ENCODE measurements at regions not wholly inside any gene's neighbourhood (a gene's known extent, or its start where the extent isn't known, plus 50 kb on each side); places are given as distances from the start of the nearest gene placed in this dataset.

- no peak overlapping the region for H3K27ac ChIP-seq
- ATAC-seq: no peak
- intact Hi-C loops (cut with DNase I): no loop called here
Measured at GRCh38 chr4:53671757-53672156, 80.5 kb upstream of the LNX1 start.

GRCh38 chr4:53659737-53660136 is 68.5 kb upstream of the LNX1 start:
- TF ChIP-seq CTCF (IDR thresholded peaks at IDR 0.05): no peak
- ATAC-seq: no peak
- intact Hi-C loops (cut with DNase I): no loop called here

More at GRCh38 chr4:53671757-53672156, 80.5 kb upstream of the LNX1 start:
- no peak overlapping the region for H3K4me3 ChIP-seq
- DNase-seq: no peak
- peaks cover 0 to 10% of the 10 kb centered on the region in 2 donors for H3K4me1 ChIP-seq
- no peak for TF ChIP-seq CTCF (IDR thresholded peaks at IDR 0.05)
- no peaks in the 10 kb centered on the region for H3K27me3 ChIP-seq
- H3K36me3 ChIP-seq: no peaks in the 10 kb centered on the region
- no peaks in the 10 kb centered on the region for H3K9me3 ChIP-seq

GRCh38 chr4:53659112-53659511 is 67.8 kb upstream of the LNX1 start:
- H3K36me3 ChIP-seq: no peaks in the 10 kb centered on the region
- H3K4me1 ChIP-seq: no peaks in the 10 kb centered on the region
- no peak for TF ChIP-seq CTCF (IDR thresholded peaks at IDR 0.05)
- no peaks in the 10 kb centered on the region for H3K9me3 ChIP-seq
- ATAC-seq (no peak), DNase-seq (no peak)
- H3K4me3 ChIP-seq: no peak overlapping the region
- no peaks in the 10 kb centered on the region for H3K27me3 ChIP-seq
- no peak overlapping the region for H3K27ac ChIP-seq
- intact Hi-C loops (cut with DNase I): no loop called here

More at GRCh38 chr4:53659737-53660136, 68.5 kb upstream of the LNX1 start:
- Histone ChIP-seq H3K27me3 (no peaks in the 10 kb centered on the region), H3K36me3 (no peaks in the 10 kb centered on the region), H3K9me3 (no peaks in the 10 kb centered on the region), H3K27ac (no peak overlapping the region), H3K4me3 (no peak overlapping the region), H3K4me1 (no peaks in the 10 kb centered on the region)
- DNase-seq: no peak

GRCh38 chr4:53658029-53658428 is 66.7 kb upstream of the LNX1 start:
- intact Hi-C loops (cut with DNase I): no loop called here
- no peak for TF ChIP-seq CTCF (IDR thresholded peaks at IDR 0.05)
- DNase-seq: no peak
- Histone ChIP-seq H3K36me3 (no peaks in the 10 kb centered on the region), H3K4me1 (peaks cover 6 to 8% of the 10 kb centered on the region in 2 donors), H3K27ac (no peak overlapping the region), H3K9me3 (no peaks in the 10 kb centered on the region), H3K4me3 (no peak overlapping the region), H3K27me3 (no peaks in the 10 kb centered on the region)
- ATAC-seq: no peak

GRCh38 chr4:53656421-53656981 is 65.2 kb upstream of the LNX1 start:
- TF ChIP-seq CTCF (IDR thresholded peaks at IDR 0.05): peak in 1 of 2 donors; percentile 17
- H3K27ac ChIP-seq: no peak overlapping the region
- peak; percentile 70 for ATAC-seq

More at GRCh38 chr4:53656421-53656981, 65.2 kb upstream of the LNX1 start:
- Histone ChIP-seq H3K4me3 (no peak overlapping the region), H3K9me3 (no peaks in the 10 kb centered on the region), H3K4me1 (peaks cover 7 to 8% of the 10 kb centered on the region in 2 donors), H3K27me3 (no peaks in the 10 kb centered on the region), H3K36me3 (no peaks in the 10 kb centered on the region)
- intact Hi-C loops (cut with DNase I): no loop called here
- DNase-seq: no peak

Data from left lung (tissue), 4 donors.